ENCODE measurements at regions not wholly inside any gene's neighbourhood (a gene's known extent, or its start where the extent isn't known, plus 50 kb on each side); places are given as distances from the start of the nearest gene placed in this dataset.

DNA sequence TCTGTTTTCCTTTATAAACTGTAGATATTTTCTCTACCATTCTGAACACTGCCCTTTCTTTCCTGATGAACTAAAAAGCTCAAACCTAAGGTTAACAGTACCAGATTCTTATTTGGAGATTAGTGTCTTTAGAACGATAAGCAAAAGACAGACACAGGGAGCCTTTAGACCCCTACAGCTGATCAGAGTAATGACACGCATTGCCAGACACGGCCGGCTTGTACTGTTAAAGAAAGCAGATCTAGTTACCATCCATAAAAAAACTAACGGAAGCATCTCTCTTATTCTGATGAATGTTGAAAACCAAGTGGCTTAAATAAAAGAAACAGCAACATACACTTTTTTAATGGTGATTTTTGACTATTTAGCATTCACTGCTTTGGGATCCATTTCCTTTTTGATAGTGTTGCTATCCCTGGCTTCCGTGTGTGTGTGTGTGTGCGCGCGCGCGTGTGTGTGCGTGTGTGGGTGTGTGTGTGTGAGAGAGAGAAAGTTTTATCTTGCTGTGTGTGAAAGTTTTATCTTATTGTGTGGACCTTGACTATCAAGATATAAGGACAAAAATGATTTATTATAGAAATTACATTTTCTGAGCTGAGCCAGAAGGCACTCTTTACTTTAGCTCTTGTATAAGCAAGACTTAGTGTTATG lies 95.6 kb upstream of the SLC35B3 start:
- CTCF ChIA-PET, result no interaction called here
- H3K27me3 Mint-ChIP-seq (ENCODE audit: unreplicated experiment), result no peaks in the 10 kb centered on the region
- intact Hi-C loops (cut with micrococcal nuclease; ENCODE audit: unreplicated experiment), result no loop called here
- TF ChIP-seq, protein P1, sequence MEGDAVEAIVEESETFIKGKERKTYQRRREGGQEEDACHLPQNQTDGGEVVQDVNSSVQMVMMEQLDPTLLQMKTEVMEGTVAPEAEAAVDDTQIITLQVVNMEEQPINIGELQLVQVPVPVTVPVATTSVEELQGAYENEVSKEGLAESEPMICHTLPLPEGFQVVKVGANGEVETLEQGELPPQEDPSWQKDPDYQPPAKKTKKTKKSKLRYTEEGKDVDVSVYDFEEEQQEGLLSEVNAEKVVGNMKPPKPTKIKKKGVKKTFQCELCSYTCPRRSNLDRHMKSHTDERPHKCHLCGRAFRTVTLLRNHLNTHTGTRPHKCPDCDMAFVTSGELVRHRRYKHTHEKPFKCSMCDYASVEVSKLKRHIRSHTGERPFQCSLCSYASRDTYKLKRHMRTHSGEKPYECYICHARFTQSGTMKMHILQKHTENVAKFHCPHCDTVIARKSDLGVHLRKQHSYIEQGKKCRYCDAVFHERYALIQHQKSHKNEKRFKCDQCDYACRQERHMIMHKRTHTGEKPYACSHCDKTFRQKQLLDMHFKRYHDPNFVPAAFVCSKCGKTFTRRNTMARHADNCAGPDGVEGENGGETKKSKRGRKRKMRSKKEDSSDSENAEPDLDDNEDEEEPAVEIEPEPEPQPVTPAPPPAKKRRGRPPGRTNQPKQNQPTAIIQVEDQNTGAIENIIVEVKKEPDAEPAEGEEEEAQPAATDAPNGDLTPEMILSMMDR (IDR thresholded peaks at IDR 0.05; ENCODE audit: unreplicated experiment), result no peak
- DNase-seq, result no peak
- no TSS peak for BruUV-seq (replicated peaks)
- no peaks in the 10 kb centered on the region for H3K9me3 Mint-ChIP-seq (ENCODE audit: low read depth, unreplicated experiment)
- no peak overlapping the region for H3K4me3 Mint-ChIP-seq (ENCODE audit: low read depth, unreplicated experiment)
- H3K4me1 Mint-ChIP-seq (ENCODE audit: low read depth, unreplicated experiment), result no peaks in the 10 kb centered on the region
- H3K36me3 Mint-ChIP-seq (ENCODE audit: insufficient read depth, unreplicated experiment), result no peaks in the 10 kb centered on the region
- H3K27ac Mint-ChIP-seq (ENCODE audit: unreplicated experiment), result no peak overlapping the region

DNA sequence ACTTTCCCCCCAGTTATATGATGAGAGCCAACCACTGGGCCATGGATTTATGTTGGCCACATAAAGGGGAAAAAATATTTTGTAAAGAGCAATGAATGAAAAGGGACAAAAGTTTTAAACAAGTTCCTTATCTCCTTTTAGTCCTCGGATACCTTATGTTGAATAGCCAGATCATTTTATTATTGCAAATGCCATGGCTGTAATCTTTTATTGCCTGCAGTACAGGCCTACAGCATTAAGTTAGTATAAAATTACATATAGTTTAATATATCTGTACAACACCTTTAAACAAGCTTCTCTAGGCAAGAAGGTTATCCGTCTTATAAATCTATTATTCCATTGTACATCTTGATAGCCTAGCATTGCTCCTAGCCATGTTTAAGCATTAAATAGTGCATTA lies 93.9 kb upstream of the SLC35B3 start:
- CTCF ChIA-PET, result no interaction called here
- no TSS peak for BruUV-seq (replicated peaks)
- TF ChIP-seq, protein P1 (IDR thresholded peaks at IDR 0.05; ENCODE audit: unreplicated experiment), result no peak
- Mint-ChIP-seq H3K36me3 (ENCODE audit: insufficient read depth, unreplicated experiment) (no peaks in the 10 kb centered on the region), H3K27me3 (ENCODE audit: unreplicated experiment) (no peaks in the 10 kb centered on the region), H3K4me3 (ENCODE audit: low read depth, unreplicated experiment) (no peak overlapping the region), H3K27ac (ENCODE audit: unreplicated experiment) (no peak overlapping the region), H3K9me3 (ENCODE audit: low read depth, unreplicated experiment) (no peaks in the 10 kb centered on the region), H3K4me1 (ENCODE audit: low read depth, unreplicated experiment) (no peaks in the 10 kb centered on the region)
- no peak for DNase-seq
- intact Hi-C loops (cut with micrococcal nuclease; ENCODE audit: unreplicated experiment), result no loop called here

DNA sequence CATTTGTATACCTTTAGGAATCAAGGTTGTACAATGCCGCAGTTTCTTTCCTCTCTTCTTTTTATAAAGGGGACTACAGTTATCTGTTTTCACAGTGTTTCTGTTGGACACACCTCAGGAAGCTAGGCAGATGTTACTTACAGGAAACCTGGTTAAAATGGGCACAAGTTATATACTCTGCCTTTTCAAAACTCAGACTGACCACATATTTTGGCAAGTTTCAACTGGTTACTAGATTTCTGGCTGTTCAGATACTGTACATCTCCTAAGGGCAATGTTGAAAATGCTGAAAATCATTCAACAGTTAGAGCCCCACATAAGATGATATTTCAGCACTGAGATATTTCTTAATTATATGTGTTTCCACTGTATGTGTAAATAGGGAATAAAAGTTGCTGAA lies 92.5 kb upstream of the SLC35B3 start:
- Mint-ChIP-seq H3K4me3 (ENCODE audit: low read depth, unreplicated experiment) (no peak overlapping the region), H3K9me3 (ENCODE audit: low read depth, unreplicated experiment) (no peaks in the 10 kb centered on the region), H3K4me1 (ENCODE audit: low read depth, unreplicated experiment) (no peaks in the 10 kb centered on the region), H3K27me3 (ENCODE audit: unreplicated experiment) (no peaks in the 10 kb centered on the region), H3K27ac (ENCODE audit: unreplicated experiment) (no peak overlapping the region), H3K36me3 (ENCODE audit: insufficient read depth, unreplicated experiment) (no peaks in the 10 kb centered on the region)
- no peak for DNase-seq
- no TSS peak for BruUV-seq (replicated peaks)
- intact Hi-C loops (cut with micrococcal nuclease; ENCODE audit: unreplicated experiment), result no loop called here
- TF ChIP-seq, protein P1 (IDR thresholded peaks at IDR 0.05; ENCODE audit: unreplicated experiment), result no peak
- CTCF ChIA-PET, result no interaction called here

DNA sequence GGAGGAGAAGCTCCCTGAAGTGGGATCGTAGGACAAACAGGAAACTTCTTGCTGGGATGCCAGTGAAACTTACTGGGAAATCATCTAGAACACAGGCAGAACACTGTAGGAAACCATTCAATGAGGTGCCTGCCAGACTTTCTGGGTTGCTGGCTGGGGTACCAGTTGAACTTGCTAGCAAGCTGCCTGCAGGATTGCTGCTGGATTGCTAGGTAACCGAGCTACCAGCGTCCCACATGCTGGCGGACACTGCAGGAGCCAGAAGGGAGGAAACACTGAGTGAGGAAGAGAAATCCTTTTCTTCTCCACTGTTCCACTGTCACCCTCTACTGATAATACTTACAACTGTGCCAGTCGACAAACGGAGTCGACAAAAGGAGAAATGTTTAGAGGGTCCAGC lies 91.3 kb upstream of the SLC35B3 start:
- no TSS peak for BruUV-seq (replicated peaks)
- no peaks in the 10 kb centered on the region for H3K27me3 Mint-ChIP-seq (ENCODE audit: unreplicated experiment)
- no peak overlapping the region for H3K27ac Mint-ChIP-seq (ENCODE audit: unreplicated experiment)
- no peak for DNase-seq
- CTCF ChIA-PET, result interaction anchor here (0.6 kb wide), 2 partner anchors 128 to 1849 kb away, joined by 4 to 6 read pairs; no protein-coding TSS in a partner anchor
- TF ChIP-seq, protein P1 (IDR thresholded peaks at IDR 0.05; ENCODE audit: unreplicated experiment), result no peak
- H3K4me3 Mint-ChIP-seq (ENCODE audit: low read depth, unreplicated experiment), result no peak overlapping the region
- intact Hi-C loops (cut with micrococcal nuclease; ENCODE audit: unreplicated experiment), result no loop called here
- H3K36me3 Mint-ChIP-seq (ENCODE audit: insufficient read depth, unreplicated experiment), result no peaks in the 10 kb centered on the region
- no peaks in the 10 kb centered on the region for H3K9me3 Mint-ChIP-seq (ENCODE audit: low read depth, unreplicated experiment)
- no peaks in the 10 kb centered on the region for H3K4me1 Mint-ChIP-seq (ENCODE audit: low read depth, unreplicated experiment)
